NT2/D1 (cell line): ENCODE measurements at regions not wholly inside any gene's neighbourhood (a gene's known extent, or its start where the extent isn't known, plus 50 kb on each side); places are given as distances from the start of the nearest gene placed in this dataset.

Source experiments
- DNase-seq: peaks from one replicate; pipeline ENCODE4 v3.0.0-alpha.2; 2011; ENCODE audit warnings: low read depth, low spot score
- H3K27me3 ChIP-seq: 2 replicates; pipeline ENCODE4 v1.6.0; 2011; ENCODE audit warnings: mild to moderate bottlenecking; ENCODE audit not compliant: insufficient read length, insufficient read depth
- H3K36me3 ChIP-seq: 2 replicates; pipeline ENCODE4 v1.6.1; 2011; ENCODE audit warnings: mild to moderate bottlenecking, low read length, mixed read lengths; ENCODE audit not compliant: insufficient read depth, insufficient read length
- H3K4me1 ChIP-seq: 2 replicates; pipeline ENCODE4 v1.5.1; 2011; ENCODE audit not compliant: insufficient read depth, insufficient read length
- H3K4me3 ChIP-seq: 2 replicates; pipeline ENCODE4 v1.5.1; 2011; ENCODE audit warnings: low read depth; ENCODE audit not compliant: insufficient read length
- H3K9ac ChIP-seq: 2 replicates; pipeline ENCODE4 v1.6.0; 2011; ENCODE audit warnings: low read depth; ENCODE audit not compliant: insufficient read length
- H3K9me3 ChIP-seq: 2 replicates; pipeline ENCODE4 v1.5.1; 2011; ENCODE audit warnings: mild to moderate bottlenecking, low read length; ENCODE audit not compliant: insufficient read depth
- SUZ12 ChIP-seq: IDR thresholded peaks from 2 replicates; pipeline ENCODE4 v1.6.1; 2011; ENCODE audit not compliant: insufficient read length, insufficient read depth; ENCODE audit errors: extremely low read depth
- YY1 ChIP-seq: IDR thresholded peaks from 2 replicates; pipeline ENCODE4 v1.6.1; 2011; ENCODE audit not compliant: insufficient read length, insufficient read depth
- ZNF274 ChIP-seq: IDR thresholded peaks from 2 replicates; pipeline ENCODE4 v1.6.1; 2011; ENCODE audit warnings: mild to moderate bottlenecking, low read depth, low read length

DNA sequence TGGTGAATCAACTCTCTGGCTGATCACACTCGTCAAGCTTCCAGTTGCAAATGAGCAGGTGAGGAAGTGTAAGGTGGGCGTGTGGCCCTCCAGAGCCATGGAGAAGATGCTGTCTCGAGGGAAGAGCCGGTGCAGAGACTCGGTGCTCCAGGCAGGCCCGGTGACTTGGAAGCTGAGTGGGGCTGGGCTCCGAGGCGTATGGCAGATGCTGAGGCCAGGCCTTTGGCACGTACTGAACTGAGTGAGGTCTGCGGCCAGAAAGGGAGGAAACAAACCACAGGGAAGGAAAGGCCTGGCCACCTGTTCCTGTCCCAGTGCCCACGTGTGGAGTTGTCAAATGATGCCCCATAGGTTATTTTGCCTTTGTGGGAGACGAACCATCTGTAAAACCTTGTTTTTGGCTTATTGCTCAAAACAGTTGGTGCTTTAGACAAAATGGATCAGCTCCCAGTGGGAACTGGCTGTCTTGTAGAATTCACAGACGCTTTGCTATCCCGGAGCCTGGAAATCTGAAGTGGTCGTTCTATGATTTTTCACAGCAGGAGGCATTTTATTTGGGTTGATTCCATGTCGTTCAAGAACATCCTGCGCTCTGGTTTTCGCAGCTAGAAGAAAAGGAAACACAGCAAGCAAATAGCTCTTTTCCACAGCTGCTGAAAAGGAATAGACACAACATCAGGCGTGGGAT lies 117.5 kb upstream of the TMEM18 start:
- Histone ChIP-seq H3K9ac (no peak overlapping the region), H3K4me3 (no peak overlapping the region), H3K4me1 (peaks cover 2% of the 10 kb centered on the region), H3K36me3 (no peaks in the 10 kb centered on the region), H3K9me3 (peaks cover 13% of the 10 kb centered on the region; the same call in 1 of the 2 replicates), H3K27me3 (no peaks in the 10 kb centered on the region)
- no peak for DNase-seq
- TF ChIP-seq SUZ12 (no peak), YY1 (no peak), ZNF274 (no peak)

GRCh38 chr2:793236-793635 lies 116.0 kb upstream of the TMEM18 start:
- Histone ChIP-seq H3K36me3 (no peaks in the 10 kb centered on the region), H3K27me3 (no peaks in the 10 kb centered on the region), H3K4me3 (no peak overlapping the region), H3K9me3 (peaks cover 17% of the 10 kb centered on the region; the same call in 1 of the 2 replicates), H3K9ac (no peak overlapping the region), H3K4me1 (peaks cover 2% of the 10 kb centered on the region)
- TF ChIP-seq SUZ12 (no peak), YY1 (no peak), ZNF274 (no peak)
- no peak for DNase-seq

DNA sequence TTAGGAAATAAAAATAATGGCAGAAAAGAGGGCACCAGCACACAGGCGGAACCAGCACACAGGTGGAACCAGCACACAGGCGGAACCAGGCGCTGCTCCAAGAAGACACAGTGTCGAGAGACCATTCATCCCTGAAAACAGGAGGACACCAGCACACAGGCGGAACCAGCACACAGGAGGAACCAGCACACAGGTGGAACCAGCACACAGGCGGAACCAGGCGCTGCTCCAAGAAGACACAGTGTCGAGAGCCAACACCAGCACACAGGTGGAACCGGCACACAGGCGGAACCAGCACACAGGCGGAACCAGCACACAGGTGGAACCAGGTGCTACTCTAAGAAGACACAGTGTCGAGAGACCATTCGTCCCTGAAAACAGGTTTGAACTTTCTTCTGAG lies 115.5 kb upstream of the TMEM18 start:
- H3K4me1 ChIP-seq: peaks cover 2% of the 10 kb centered on the region
- no peaks in the 10 kb centered on the region for H3K27me3 ChIP-seq
- no peak overlapping the region for H3K9ac ChIP-seq
- TF ChIP-seq YY1: no peak
- no peak for TF ChIP-seq ZNF274
- TF ChIP-seq SUZ12: no peak
- no peaks in the 10 kb centered on the region for H3K36me3 ChIP-seq
- H3K4me3 ChIP-seq: no peak overlapping the region
- H3K9me3 ChIP-seq: peaks cover 17% of the 10 kb centered on the region; the same call in 1 of the 2 replicates
- DNase-seq: no peak

DNA sequence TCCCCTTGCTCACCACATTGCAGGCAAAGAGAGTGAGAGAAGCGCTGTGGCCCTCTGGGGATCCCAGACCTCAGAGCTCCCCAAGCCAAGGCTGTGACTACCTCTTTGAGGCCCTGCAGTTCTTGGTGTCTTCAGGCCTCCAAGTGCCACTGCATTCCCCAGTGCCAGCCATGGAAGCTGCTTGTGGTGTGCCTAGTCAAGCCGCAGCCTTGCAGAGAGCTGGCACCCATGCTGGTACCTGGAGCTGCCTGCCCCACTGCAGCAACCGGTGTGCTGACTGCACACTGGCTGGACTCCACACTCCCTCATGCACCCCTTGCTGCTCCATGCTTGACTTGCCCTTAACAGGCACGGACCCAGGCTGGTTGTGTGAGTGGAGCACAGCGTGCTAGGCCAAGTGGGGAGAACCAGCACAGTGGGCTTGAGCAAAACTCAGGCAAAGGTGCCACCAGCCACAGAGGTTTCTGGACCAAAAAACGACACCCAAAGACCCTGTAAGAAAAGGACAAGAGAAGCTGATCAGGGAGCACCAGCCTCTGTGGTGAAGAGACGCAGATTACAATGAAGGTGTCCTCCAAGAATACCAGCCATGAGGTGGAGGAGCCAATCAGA lies 113.5 kb upstream of the TMEM18 start:
- no peak overlapping the region for H3K4me3 ChIP-seq
- H3K36me3 ChIP-seq: no peaks in the 10 kb centered on the region
- H3K9me3 ChIP-seq: peaks cover 17% of the 10 kb centered on the region; the same call in 1 of the 2 replicates
- H3K27me3 ChIP-seq: no peaks in the 10 kb centered on the region
- H3K4me1 ChIP-seq: peaks cover 2% of the 10 kb centered on the region
- TF ChIP-seq ZNF274 (no peak), YY1 (no peak), SUZ12 (no peak)
- no peak overlapping the region for H3K9ac ChIP-seq
- DNase-seq: no peak

- no peak for DNase-seq
- H3K4me3 ChIP-seq: no peak overlapping the region
- H3K9ac ChIP-seq: no peak overlapping the region
- H3K4me1 ChIP-seq: peaks cover 2% of the 10 kb centered on the region
- H3K36me3 ChIP-seq: no peaks in the 10 kb centered on the region
- TF ChIP-seq YY1: no peak
- no peak for TF ChIP-seq ZNF274
- no peak for TF ChIP-seq SUZ12
- peaks cover 17% of the 10 kb centered on the region; the same call in 1 of the 2 replicates for H3K9me3 ChIP-seq
- no peaks in the 10 kb centered on the region for H3K27me3 ChIP-seq
Measured at GRCh38 chr2:790081-790480, 112.9 kb upstream of the TMEM18 start.

DNA sequence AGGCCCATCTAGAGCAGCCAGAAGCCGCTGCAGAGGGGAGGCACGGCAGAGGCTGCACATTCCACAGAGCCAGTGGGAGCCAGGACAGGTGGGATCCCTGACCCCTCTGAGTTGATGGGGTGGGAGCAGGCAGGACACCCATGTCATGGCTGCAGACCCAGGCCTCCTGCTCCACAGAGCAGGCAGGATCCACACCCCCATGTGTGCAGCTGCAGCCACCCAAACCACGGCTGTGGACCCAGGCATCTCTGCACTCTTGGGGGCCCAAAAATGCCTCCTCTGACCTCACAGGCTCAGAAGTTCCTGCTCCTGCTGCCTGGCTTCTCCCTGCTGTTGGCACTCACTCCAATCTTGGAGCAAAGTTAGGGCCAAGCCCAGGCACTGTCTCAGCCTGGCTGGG lies 112.3 kb upstream of the TMEM18 start:
- no peak overlapping the region for H3K9ac ChIP-seq
- peaks cover 17% of the 10 kb centered on the region; the same call in 1 of the 2 replicates for H3K9me3 ChIP-seq

GRCh38 chr2:788227-789032 lies 111.2 kb upstream of the TMEM18 start:
- TF ChIP-seq YY1: no peak
- TF ChIP-seq ZNF274: no peak
- no peak for TF ChIP-seq SUZ12
- no peak overlapping the region for H3K4me3 ChIP-seq
- H3K9ac ChIP-seq: no peak overlapping the region
- no peaks in the 10 kb centered on the region for H3K4me1 ChIP-seq
- no peaks in the 10 kb centered on the region for H3K36me3 ChIP-seq
- no peaks in the 10 kb centered on the region for H3K27me3 ChIP-seq
- DNase-seq: no peak
- peaks cover 17% of the 10 kb centered on the region; the same call in 1 of the 2 replicates for H3K9me3 ChIP-seq

More for the DNA sequence above, 112.3 kb upstream of the TMEM18 start:
- H3K4me1 ChIP-seq: peaks cover 2% of the 10 kb centered on the region
- H3K36me3 ChIP-seq: no peaks in the 10 kb centered on the region
- DNase-seq: no peak
- no peak overlapping the region for H3K4me3 ChIP-seq
- no peaks in the 10 kb centered on the region for H3K27me3 ChIP-seq
- no peak for TF ChIP-seq YY1
- no peak for TF ChIP-seq ZNF274
- TF ChIP-seq SUZ12: no peak
